UCSD-AML1 (cell line): ENCODE measurements at regions not wholly inside any gene's neighbourhood (a gene's known extent, or its start where the extent isn't known, plus 50 kb on each side); places are given as distances from the start of the nearest gene placed in this dataset.

Source experiments
- DNase-seq: peaks from one replicate; lab custom pipeline; 2025; ENCODE audit not compliant: unreplicated experiment; lab: John Stamatoyannopoulos, UW

DNA sequence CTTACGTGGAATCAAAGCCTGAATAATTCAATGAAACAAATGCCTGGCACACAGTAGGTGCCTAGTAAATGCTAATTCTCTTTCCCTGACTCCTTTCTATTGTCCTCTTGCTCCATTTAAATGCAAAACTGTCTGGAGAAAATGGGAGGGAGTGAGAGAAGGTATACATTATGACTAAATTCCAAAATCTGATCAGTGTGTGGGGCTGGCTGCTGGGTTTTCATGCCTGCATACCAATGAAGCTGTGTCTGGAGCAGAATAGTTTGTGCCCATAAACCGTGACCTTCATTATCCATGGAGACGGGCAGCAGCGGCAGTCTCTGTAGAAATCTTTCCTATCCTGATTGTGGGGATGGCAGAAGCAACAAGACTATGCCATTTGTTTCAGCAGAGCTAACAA is 223.4 kb upstream of the ZBED5 start:
- DNase-seq: no peak

DNA sequence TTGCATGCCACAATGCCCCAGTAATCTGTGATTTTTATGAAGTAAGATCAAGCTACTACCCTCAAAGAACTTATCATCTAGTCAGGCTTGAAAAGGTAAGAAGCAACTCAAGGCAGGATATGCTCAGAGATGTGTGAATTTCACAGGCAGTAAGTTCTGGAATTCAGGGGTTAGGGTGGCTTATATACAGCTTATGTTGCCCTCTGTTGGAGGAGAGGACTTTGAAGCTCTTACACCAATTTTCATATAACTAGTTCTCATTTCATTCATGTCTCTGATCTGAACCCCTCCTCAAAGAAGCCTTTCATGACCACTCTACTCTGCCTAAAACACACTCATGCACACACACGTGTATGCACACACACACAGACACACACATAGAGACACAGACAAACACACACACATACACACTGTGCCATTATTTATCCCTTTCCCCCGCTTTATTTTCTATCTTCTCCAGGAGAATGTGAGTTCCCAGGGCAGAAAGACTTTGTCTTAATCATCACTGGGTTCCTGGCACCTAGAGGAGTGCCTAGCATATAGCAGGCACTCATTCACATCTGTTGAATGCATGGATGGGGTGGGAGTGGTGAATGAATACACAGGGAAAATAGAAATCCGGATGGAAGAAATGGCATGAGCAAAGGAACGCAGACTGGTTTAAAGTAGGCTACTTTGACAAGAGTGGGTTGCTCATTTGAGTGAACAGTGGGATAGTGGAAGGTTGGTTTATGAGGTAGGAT is 220.7 kb upstream of the ZBED5 start:
- DNase-seq: no peak

- DNase-seq: no peak
Observed at GRCh38 chr11:11077898-11078297, 220.0 kb upstream of the ZBED5 start.

DNA sequence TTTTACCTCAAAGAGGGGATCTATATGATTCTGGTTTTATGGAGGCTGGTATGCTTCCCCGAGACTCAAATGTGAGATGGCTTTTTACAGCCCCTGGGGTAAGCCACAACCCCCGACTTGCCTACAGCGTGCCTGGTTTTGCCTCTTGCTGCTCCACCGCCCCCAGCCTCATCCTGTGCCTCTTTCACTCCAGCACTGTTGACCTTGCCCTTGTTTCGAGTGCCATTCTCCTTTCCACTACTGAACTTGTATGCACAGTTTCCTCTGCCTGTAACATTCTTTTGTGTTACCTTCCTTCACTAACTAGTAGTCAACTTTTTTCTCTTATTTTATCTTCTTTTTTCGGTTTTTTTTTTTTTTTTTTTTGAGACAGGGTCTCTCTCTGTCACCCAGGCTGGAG is 219.0 kb upstream of the ZBED5 start:
- no peak for DNase-seq

GRCh38 chr11:11076276-11076675 is 218.4 kb upstream of the ZBED5 start:
- DNase-seq: no peak

DNA sequence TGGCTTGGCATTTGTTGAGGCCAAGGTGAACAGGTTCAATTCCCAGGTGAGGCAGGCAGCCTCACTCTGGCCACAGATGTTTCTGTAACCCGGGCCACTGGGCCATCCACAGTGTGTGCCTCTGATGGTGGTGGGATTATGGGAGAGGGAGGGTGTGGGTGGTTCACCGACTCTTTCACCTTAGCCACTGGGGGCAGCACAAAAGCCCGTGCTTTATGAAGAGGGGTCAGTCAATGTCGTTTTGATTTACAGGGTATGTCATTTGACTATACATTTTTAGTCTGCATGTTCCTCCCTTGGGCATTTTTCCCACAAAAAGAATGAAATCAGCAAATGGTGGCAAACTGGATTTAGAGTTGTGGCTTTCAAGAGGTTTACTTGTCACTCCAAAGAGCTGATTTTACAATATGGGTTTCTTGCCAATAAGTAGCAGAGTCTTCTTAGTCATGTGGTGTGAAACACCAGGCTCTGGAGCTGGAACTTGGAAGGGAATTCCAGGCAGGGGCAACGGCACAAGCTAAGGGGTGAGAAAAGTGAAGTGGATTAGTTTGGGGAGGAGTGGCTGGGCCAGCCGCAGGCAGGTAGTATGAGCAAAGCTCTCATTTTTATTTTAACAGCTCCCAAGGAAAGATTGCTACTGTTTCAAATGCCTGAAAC is 217.8 kb upstream of the ZBED5 start:
- no peak for DNase-seq

GRCh38 chr11:11074686-11075335 is 217.0 kb upstream of the ZBED5 start:
- DNase-seq: no peak

DNA sequence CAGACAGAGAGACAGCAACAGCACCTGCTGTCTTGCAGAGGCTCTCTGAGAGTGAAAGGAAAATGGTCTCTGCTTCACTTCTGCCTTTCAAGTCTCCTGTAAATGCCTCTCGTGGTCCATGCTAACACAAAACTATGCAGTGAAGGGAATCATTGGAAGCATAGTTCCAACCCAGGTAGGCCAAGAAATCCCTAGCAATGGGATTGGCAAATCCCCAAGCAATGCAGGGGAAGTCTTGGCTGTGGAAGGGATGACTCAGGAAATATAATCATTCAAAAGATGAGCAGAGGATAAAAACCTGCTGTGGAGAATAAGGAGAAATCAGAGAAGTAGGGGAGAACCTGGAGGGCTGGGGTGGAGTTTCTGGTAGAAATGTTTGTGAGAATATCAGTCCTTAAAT is 216.1 kb upstream of the ZBED5 start:
- no peak for DNase-seq

- DNase-seq: no peak
Observed at GRCh38 chr11:11072067-11072466, 214.2 kb upstream of the ZBED5 start.

- DNase-seq: no peak
Observed at GRCh38 chr11:11071486-11071885, 213.6 kb upstream of the ZBED5 start.

- DNase-seq: no peak
Observed at GRCh38 chr11:11070976-11071375, 213.1 kb upstream of the ZBED5 start.

- no peak for DNase-seq
Observed at GRCh38 chr11:11069841-11070835, 212.3 kb upstream of the ZBED5 start.

DNA sequence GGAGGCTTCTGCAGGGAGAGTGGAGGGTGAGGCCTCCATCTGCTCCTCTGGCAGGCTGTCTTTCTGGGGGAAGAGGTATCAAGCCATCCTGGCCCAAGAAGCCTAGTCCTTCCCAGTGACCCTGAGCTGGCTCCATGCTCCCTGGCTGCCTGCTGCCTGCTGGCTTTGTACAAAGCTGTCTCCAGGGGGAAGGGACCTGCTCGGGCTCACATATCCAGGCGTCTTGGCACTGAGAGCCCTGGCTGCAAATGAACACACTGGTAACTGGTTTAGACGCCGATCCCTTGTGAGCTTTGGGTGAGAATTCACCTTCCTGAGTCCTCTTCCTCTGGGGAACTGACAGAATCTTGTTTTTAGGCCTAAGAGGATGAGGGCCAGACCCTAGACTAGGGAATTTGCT is 210.3 kb upstream of the ZBED5 start:
- no peak for DNase-seq

- no peak for DNase-seq
Observed at GRCh38 chr11:11065396-11065795, 207.5 kb upstream of the ZBED5 start.

- DNase-seq: no peak
Observed at GRCh38 chr11:11057472-11057854, 199.6 kb upstream of the ZBED5 start.

- DNase-seq: no peak
Observed at GRCh38 chr11:11056749-11057471, 199.1 kb upstream of the ZBED5 start.

- no peak for DNase-seq
Observed at GRCh38 chr11:11056316-11056715, 198.5 kb upstream of the ZBED5 start.

- DNase-seq: no peak
Observed at GRCh38 chr11:11047851-11048610, 190.2 kb upstream of the ZBED5 start.

GRCh38 chr11:11046781-11047180 is 188.9 kb upstream of the ZBED5 start:
- DNase-seq: no peak
